NCI-H2227 treated with DMSO at 0.1 percent for 48 hours (cell line): ENCODE measurements at regions not wholly inside any gene's neighbourhood (a gene's known extent, or its start where the extent isn't known, plus 50 kb on each side); places are given as distances from the start of the nearest gene placed in this dataset.
"Not testable (repeated sequence)": the region's sequence is repeated elsewhere in the genome, so short reads cannot be mapped to it uniquely, and the experiment has no call there.

Source experiments
- DNase-seq: peaks from one replicate; lab custom pipeline; 2025; lab: John Stamatoyannopoulos, UW

DNA sequence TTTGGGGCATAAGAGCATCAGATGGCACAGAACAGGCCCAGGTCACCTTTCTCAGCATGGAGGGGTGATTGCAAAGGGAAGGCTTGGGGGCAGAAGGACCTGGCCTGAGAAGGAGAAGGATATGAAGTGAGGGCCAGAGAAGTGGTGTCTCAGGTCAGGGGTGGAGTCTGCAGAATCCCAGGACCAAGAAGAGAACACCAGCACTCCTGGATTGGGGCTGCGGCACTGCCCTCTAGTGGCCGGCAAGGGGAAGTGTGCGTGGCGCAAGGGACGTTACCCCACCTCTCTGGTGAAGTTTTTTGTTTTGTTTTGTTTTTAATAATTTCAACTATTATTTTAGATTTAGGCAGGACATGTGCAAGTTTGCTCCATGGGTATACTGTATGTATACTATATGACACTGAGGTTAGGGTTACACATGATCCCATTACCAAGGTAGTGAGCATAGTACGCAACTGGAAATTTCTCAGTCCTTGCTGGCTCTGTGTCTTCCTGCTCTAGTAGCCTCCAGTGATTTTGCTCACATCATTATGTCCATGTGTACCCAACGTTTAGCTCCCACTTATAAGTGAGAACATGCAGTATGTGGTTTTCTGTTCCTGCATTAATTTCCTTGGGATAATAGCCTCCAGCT lies 1548.6 kb downstream of the EFNA5 start:
- DNase-seq = no peak

- no peak for DNase-seq
These were observed 1554.1 kb downstream of the EFNA5 start for GRCh38 chr5:106116682-106117081.

- no peak for DNase-seq
These were observed 1556.8 kb downstream of the EFNA5 start for GRCh38 chr5:106113922-106114321.

DNA sequence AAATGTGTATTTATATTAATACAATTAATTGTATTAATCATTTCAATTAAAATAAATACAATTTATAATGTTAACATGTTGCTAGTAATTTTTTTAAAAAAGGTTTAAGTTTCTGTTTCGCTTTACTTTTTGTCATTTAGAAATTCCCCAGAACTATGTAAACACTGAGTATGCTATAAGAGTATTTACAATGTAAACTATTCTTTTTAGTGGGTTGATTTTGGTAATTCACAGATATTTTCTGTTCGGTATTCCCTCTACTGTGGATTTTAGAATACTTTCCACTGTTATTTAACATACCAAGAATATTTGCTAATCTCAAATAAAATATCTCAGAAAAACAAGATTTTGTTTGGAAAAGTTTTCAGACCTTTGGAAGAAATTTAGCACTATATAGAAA lies 1564.4 kb downstream of the EFNA5 start:
- no peak for DNase-seq

DNA sequence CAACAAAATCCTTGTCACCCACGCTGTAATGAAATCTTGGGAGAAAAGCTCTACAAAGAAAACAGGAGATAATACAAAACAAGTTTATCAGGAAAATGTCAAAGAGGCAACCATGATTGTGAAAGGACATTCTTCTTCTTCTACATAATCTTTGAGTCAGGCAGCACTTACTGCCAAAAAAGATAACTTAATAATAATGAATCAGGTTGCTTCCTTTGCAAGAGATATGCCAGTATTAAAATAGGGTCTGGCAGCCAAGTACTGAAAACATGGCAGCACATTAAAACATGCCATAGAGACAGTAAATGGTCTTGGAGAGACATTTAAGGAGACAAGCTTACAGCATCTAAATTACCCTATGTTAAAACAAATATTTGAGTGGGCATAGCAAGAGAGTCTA lies 1573.4 kb downstream of the EFNA5 start:
- no peak for DNase-seq

GRCh38 chr5:106094839-106095238 lies 1575.9 kb downstream of the EFNA5 start:
- no peak for DNase-seq

DNA sequence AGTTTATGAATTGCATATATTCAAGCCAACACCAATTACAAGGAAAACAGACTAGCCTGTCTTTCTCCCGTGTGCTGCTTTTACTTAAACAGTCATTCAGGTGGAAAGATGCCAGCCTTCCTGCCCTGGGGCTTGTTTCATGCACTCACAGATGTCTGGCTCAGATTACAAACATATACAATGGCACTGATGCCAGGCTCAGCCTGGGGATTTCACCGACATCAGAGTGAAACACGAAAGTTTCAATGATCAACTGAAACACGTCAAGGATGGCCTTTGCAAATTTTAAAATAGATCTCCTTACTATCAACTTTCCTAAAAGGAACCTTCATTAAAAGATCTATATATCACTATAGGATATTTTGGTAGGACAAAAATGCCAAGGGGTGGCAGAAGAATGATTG lies 1576.5 kb downstream of the EFNA5 start:
- DNase-seq = no peak

GRCh38 chr5:106093134-106093533 lies 1577.6 kb downstream of the EFNA5 start:
- no peak for DNase-seq

GRCh38 chr5:106092455-106092854 lies 1578.3 kb downstream of the EFNA5 start:
- no peak for DNase-seq

DNA sequence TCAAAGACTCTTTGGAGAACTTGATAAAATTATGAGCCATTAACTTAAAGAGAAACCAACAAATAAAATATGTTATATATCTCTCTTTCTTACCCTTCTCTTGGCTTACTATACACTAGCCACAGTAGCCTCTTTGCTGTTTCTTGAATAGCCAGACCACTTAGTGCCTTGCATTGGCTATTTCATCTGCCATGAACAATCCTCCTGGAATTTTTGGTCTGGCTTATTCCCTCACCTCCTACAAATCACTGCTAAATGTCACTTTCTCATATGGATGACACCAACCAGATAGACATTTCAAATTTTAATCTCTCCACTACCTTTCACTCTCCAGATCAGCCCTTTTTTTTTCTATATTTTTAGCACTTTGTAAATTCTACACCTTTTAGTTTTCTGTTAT lies 1581.7 kb downstream of the EFNA5 start:
- DNase-seq = no peak

- no peak for DNase-seq
These were observed 1582.3 kb downstream of the EFNA5 start for GRCh38 chr5:106088462-106088861.

DNA sequence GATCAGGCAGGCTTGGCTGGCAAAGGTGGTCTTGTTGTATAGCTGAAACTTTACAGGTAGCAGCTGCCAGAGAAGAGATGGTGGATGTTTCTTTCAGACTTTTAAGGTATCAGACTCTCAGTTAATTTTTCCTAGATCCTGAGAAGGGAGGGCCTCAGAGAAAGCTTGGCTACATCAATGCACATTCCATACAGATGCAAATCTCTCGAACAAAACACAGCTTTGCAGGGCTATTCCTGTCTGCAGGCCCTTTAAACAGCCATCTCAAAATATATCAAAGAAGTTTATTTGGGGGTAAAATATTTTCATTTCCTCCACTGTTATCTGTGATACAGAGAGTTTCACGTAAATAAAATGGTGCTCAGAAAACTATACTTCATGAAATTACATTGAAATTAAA lies 1584.4 kb downstream of the EFNA5 start:
- DNase-seq = no peak

DNA sequence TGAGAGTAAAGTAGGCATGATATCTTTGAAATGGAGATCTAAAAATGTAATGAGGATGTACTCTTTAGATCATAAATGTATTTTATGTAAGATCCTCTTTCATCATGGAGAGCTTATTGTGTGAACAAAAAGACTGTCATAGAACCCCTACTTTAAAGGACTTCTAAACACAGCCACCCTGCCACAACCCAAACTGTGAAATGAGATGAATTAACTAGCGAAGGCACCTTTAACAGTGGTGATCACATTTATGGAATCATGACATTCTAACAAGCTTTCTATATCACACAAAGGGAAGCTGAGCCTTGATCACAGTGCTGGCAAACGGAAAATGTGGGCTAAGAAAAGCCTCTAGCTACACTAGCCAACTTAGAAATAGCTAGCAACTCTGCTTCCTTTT lies 1585.2 kb downstream of the EFNA5 start:
- DNase-seq = no peak

DNA sequence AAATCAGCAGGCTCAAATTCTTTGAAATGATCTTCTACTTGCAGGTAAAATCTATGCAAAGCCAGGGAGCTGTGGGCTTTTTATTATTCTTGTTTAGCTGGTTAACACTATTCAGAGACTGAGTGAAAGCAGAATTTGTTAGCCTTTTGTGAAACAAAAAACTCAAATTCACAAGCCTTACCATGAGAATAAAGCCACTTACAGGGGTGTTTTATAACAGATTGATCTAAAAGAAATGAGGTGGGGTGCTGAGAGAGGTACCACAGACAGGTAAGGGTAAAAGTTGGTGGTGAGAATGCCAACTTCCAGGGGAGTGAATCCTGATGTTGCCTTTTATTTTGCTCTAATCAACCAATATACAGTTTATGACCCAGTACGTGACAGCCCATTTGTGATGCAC lies 1585.6 kb downstream of the EFNA5 start:
- DNase-seq = no peak

DNA sequence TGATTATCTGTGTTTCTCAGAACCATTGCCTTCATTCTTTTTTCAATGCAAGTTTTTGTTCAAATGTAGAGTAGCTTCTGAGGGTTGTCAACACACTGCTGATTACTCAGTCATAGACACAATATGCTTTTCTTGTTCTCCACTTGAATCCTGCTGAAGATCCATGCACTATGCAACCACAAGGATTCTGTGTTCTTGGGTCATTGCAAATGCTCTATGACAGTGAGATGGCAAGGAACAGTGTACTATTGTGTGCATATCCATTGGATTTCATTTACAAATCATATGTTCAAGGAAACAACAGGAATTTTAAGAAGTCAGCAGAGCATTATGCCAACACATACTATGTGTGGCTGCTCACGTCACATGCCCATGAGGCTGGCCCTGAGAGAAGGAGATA lies 1590.2 kb downstream of the EFNA5 start:
- no peak for DNase-seq

DNA sequence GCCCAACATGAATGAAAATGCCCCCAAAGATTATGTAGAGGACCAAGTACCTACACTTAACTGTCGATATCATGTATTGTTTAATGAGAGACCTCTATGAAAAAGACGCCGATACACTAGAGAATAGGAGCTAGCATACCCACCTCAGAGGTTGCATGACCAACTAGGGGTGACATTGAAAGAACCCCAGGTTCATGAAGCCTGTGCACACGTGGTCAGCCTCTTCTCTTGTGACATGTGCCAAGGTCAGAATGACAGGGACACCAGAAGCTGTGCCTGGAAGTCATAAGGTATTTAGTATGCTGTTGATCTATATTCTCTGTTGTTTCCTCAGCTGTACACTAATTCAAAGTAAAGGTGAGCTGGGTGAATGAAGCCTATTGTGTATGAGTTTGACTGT lies 1594.1 kb downstream of the EFNA5 start:
- DNase-seq = no peak

DNA sequence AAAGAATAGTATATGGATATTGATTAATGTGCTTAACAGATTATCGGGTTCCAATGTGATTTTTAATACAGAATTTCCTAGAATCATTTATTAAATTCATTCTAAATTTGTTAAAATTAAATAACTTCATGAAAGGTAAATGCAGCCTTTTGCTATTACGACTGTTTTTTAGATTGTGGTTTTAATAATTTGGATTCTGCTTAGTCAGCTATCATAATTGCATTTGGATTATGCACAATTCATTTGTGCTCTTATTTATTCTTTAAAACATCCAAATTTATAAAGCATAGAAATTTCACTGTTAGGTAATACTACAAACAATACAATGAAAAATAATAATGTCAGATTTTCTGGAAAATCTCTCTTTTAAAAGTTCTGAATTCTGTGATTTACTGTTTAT lies 1598.5 kb downstream of the EFNA5 start:
- DNase-seq = no peak

DNA sequence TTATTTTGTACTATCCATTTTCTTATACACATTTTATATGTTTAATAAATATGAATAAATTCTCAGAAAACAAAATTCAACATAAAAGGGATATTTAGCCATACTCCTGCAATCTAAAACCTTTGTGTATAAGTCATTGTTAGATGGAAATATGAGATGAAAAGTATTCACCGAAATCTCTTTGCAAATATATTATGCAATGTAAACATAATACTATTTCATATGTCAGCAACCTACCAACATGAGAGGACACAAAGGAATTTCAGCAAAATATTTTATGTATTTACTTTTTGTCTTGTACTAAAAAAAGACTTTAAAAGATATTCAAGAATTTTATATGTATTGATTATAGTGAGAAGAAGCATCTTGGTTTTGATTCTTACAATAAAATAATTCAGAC lies 1623.4 kb downstream of the EFNA5 start:
- DNase-seq = no peak

- DNase-seq = not testable (repeated sequence)
These were observed 1638.7 kb downstream of the EFNA5 start for GRCh38 chr5:106032069-106032468.

- DNase-seq = no peak
These were observed 1642.4 kb downstream of the EFNA5 start for GRCh38 chr5:106028314-106028713.

GRCh38 chr5:106020894-106021293 lies 1649.8 kb downstream of the EFNA5 start:
- no peak for DNase-seq

- no peak for DNase-seq
These were observed 1651.5 kb downstream of the EFNA5 start for GRCh38 chr5:106019261-106019660.

DNA sequence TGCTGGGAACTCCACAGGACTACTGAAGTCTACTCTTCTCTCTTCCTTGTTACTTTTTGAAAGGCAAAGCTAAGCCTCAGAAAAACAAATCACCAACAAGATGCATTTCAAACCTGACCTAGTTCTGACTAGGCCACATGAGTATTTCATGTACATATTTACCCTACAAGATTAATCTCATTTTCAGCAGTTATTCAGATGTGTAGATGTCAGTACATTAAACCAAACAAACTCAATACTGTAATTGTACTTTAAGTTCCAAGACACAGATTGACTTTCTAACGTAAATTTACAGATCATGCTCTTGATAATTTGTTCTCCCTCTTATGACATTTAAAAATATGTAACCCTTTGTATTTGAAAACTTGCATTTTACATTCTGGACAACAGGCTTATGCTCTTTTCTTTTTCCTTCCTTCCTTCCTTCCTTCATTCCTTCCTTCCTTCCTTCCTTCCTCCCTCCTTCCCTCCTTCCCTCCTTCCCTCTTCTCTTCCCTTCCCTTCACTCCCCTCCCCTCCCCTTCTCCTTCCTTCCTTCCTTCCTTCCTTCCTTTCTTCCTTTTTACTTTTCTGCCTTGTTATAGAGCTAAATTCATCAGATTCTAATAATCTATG lies 1653.4 kb downstream of the EFNA5 start:
- DNase-seq = no peak

GRCh38 chr5:106014262-106014661 lies 1656.5 kb downstream of the EFNA5 start:
- no peak for DNase-seq
